GM23338 (cell line): ENCODE measurements at regions not wholly inside any gene's neighbourhood (a gene's known extent, or its start where the extent isn't known, plus 50 kb on each side); places are given as distances from the start of the nearest gene placed in this dataset.
A peak's percentile ranks its signal among the peaks of the same experiment; 100 is the strongest.

Source experiments
- ATAC-seq: fragments of 200-7000 bp; cut with Tn5 transposase; 3 replicates; pipeline ENCODE4 v1.9.1; 2020
- DNase-seq: peaks from one replicate; pipeline ENCODE4 v3.0.0-alpha.2; 2015; ENCODE audit warnings: low spot score
- H2AFZ ChIP-seq: fragments of 200-600 bp; sonication (generic); 2 replicates; pipeline ENCODE4 v1.8.0; 2016; ENCODE audit warnings: antibody characterized with exemption, mild to moderate bottlenecking, moderate library complexity
- H3F3A ChIP-seq: fragments of 200-600 bp; sonication (generic); replicated peaks from 2 replicates; pipeline ENCODE4 v1.8.0; 2017; ENCODE audit warnings: antibody characterized with exemption, mixed run types, low read depth
- H3K27ac ChIP-seq: fragments of 200-600 bp; sonication (generic); 2 replicates; pipeline ENCODE4 v1.6.1; 2016; ENCODE audit warnings: low read depth
- H3K27me3 ChIP-seq: fragments of 200-600 bp; sonication (generic); 2 replicates; pipeline ENCODE4 v1.8.0; 2016; ENCODE audit warnings: mild to moderate bottlenecking, mixed run types, moderate library complexity; ENCODE audit not compliant: insufficient read depth
- H3K36me3 ChIP-seq: fragments of 200-600 bp; sonication (generic); 2 replicates; pipeline ENCODE4 v1.8.0; 2016; ENCODE audit warnings: mild to moderate bottlenecking; ENCODE audit not compliant: insufficient read depth
- H3K4me1 ChIP-seq: fragments of 200-600 bp; sonication (generic); 2 replicates; pipeline ENCODE4 v1.8.0; 2016; ENCODE audit warnings: mild to moderate bottlenecking, moderate library complexity; ENCODE audit not compliant: insufficient read depth
- H3K4me2 ChIP-seq: fragments of 200-600 bp; sonication (generic); 2 replicates; pipeline ENCODE4 v1.7.1; 2017; ENCODE audit warnings: mixed run types
- H3K4me3 ChIP-seq: fragments of 200-600 bp; sonication (generic); 2 replicates; pipeline ENCODE4 v1.6.1; 2016; ENCODE audit warnings: mixed run types
- H3K79me2 ChIP-seq: fragments of 200-600 bp; sonication (generic); replicated peaks from 2 replicates; pipeline ENCODE4 v1.8.0; 2017; ENCODE audit warnings: mild to moderate bottlenecking; ENCODE audit not compliant: insufficient read depth
- H3K9me2 ChIP-seq: fragments of 200-600 bp; sonication (generic); 2 replicates; pipeline ENCODE4 v1.8.0; 2017; ENCODE audit not compliant: insufficient read depth
- H4K20me1 ChIP-seq: fragments of 200-600 bp; sonication (generic); replicated peaks from 2 replicates; pipeline ENCODE4 v1.8.0; 2017; ENCODE audit warnings: mild to moderate bottlenecking; ENCODE audit not compliant: insufficient read depth
- H3K27ac Mint-ChIP-seq: 2 replicates; pipeline ENCODE4 v1.8.0; 2020; ENCODE audit warnings: inconsistent platforms, mild to moderate bottlenecking, moderate library complexity, mixed read lengths
- H3K27me3 Mint-ChIP-seq: 3 replicates; pipeline ENCODE4 v1.8.0; 2022; ENCODE audit warnings: low read depth, mild to moderate bottlenecking, moderate library complexity, mixed read lengths, inconsistent platforms; ENCODE audit not compliant: insufficient read depth, poor library complexity
- H3K36me3 Mint-ChIP-seq: 3 replicates; pipeline ENCODE4 v1.8.0; 2021; ENCODE audit warnings: low read depth, mild to moderate bottlenecking, inconsistent platforms, moderate library complexity, mixed read lengths
- H3K4me1 Mint-ChIP-seq: 3 replicates; pipeline ENCODE4 v1.8.0; 2020; ENCODE audit warnings: mild to moderate bottlenecking, inconsistent platforms, mixed read lengths
- H3K4me3 Mint-ChIP-seq: 3 replicates; pipeline ENCODE4 v1.8.0; 2021; ENCODE audit warnings: moderate library complexity, mild to moderate bottlenecking, inconsistent platforms, mixed read lengths
- H3K9me3 Mint-ChIP-seq: 3 replicates; pipeline ENCODE4 v1.8.0; 2020; ENCODE audit warnings: moderate library complexity, mild to moderate bottlenecking, inconsistent platforms, mixed read lengths
- ETS1 ChIP-seq: IDR thresholded peaks from 2 replicates; pipeline ENCODE4 v1.6.1; 2016; ENCODE audit warnings: antibody characterized with exemption
- EZH2 ChIP-seq: fragments of 200-600 bp; sonication (generic); IDR thresholded peaks from one replicate; pipeline ENCODE4 v1.8.0; 2017; ENCODE audit warnings: antibody characterized with exemption, mild to moderate bottlenecking, low read depth; ENCODE audit not compliant: unreplicated experiment
- JUNB ChIP-seq: IDR thresholded peaks from one replicate; pipeline ENCODE4 v1.6.1; 2016; ENCODE audit warnings: antibody characterized with exemption; ENCODE audit not compliant: unreplicated experiment
- NANOG ChIP-seq: IDR thresholded peaks from 2 replicates; pipeline ENCODE4 v1.6.1; 2016; ENCODE audit warnings: antibody characterized with exemption, borderline replicate concordance
- REST ChIP-seq: IDR thresholded peaks from one replicate; pipeline ENCODE4 v1.6.1; 2018; ENCODE audit warnings: antibody characterized with exemption; ENCODE audit not compliant: unreplicated experiment
- ZNF114 ChIP-seq: fragments of 250-450 bp; sonication (Bioruptor Pico); IDR thresholded peaks from 2 replicates; pipeline ENCODE4 v1.5.0; 2020; ENCODE audit warnings: mild to moderate bottlenecking, moderate library complexity
- ZNF331 ChIP-seq: fragments of 250-450 bp; sonication (Bioruptor Pico); IDR thresholded peaks from 2 replicates; pipeline ENCODE4 v1.5.0; 2020; ENCODE audit warnings: low read depth, mild to moderate bottlenecking, moderate library complexity
- TF ChIP-seq, protein P1 (sequence below), 2 experiments: fragments of 200-600 bp in 1 of 2; sonication (generic) in 1 of 2; conservative IDR thresholded peaks; 2 replicates each; pipeline versions ENCODE4 v1.5.1 to v1.6.1; 2016 to 2017; ENCODE audit warnings: antibody characterized with exemption in 2 of 2, low read depth in 2 of 2, mild to moderate bottlenecking in 2 of 2, moderate library complexity in 1 of 2

- H3K9me3 Mint-ChIP-seq = peaks cover 6% of the 10 kb centered on the region; the same call in 1 of the 3 replicates
- H3K4me1 ChIP-seq = no peaks in the 10 kb centered on the region
- no peak for ATAC-seq
Observed at GRCh38 chr9:100803956-100804355, 224.6 kb upstream of the PLPPR1 start.

More at GRCh38 chr9:100803956-100804355, 224.6 kb upstream of the PLPPR1 start:
- H3K4me3 ChIP-seq = no peak overlapping the region
- no peak overlapping the region for H3K4me2 ChIP-seq
- no peaks in the 10 kb centered on the region for H3K79me2 ChIP-seq
- no peaks in the 10 kb centered on the region for H4K20me1 ChIP-seq
- no peaks in the 10 kb centered on the region for H3K27me3 Mint-ChIP-seq
- H3K36me3 ChIP-seq = no peaks in the 10 kb centered on the region
- 0 out of 2 replicates have a peak overlapping the region, but pooled peaks have one; percentile 14 for H2AFZ ChIP-seq
- H3K36me3 Mint-ChIP-seq = no peaks in the 10 kb centered on the region
- H3K4me1 Mint-ChIP-seq = no peaks in the 10 kb centered on the region
- DNase-seq = no peak
- H3K27ac Mint-ChIP-seq = no peak overlapping the region
- H3K9me2 ChIP-seq = no peaks in the 10 kb centered on the region
- H3F3A ChIP-seq = no peaks in the 10 kb centered on the region
- TF ChIP-seq EZH2 (no peak), NANOG (no peak), ETS1 (no peak), JUNB (no peak), ZNF114 (CRISPR knock-in tag) (no peak), ZNF331 (no peak), REST (no peak)
- TF ChIP-seq, protein P1, sequence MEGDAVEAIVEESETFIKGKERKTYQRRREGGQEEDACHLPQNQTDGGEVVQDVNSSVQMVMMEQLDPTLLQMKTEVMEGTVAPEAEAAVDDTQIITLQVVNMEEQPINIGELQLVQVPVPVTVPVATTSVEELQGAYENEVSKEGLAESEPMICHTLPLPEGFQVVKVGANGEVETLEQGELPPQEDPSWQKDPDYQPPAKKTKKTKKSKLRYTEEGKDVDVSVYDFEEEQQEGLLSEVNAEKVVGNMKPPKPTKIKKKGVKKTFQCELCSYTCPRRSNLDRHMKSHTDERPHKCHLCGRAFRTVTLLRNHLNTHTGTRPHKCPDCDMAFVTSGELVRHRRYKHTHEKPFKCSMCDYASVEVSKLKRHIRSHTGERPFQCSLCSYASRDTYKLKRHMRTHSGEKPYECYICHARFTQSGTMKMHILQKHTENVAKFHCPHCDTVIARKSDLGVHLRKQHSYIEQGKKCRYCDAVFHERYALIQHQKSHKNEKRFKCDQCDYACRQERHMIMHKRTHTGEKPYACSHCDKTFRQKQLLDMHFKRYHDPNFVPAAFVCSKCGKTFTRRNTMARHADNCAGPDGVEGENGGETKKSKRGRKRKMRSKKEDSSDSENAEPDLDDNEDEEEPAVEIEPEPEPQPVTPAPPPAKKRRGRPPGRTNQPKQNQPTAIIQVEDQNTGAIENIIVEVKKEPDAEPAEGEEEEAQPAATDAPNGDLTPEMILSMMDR (conservative IDR thresholded peaks at IDR 0.05; ENCODE audit: low read depth in 2 of 2) = no peak
- H3K27me3 ChIP-seq = no peaks in the 10 kb centered on the region
- no peak overlapping the region for H3K27ac ChIP-seq
- no peak overlapping the region for H3K4me3 Mint-ChIP-seq
